ENCODE measurements at regions not wholly inside any gene's neighbourhood (a gene's known extent, or its start where the extent isn't known, plus 50 kb on each side); places are given as distances from the start of the nearest gene placed in this dataset.
A peak's percentile ranks its signal among the peaks of the same experiment; 100 is the strongest.

DNA sequence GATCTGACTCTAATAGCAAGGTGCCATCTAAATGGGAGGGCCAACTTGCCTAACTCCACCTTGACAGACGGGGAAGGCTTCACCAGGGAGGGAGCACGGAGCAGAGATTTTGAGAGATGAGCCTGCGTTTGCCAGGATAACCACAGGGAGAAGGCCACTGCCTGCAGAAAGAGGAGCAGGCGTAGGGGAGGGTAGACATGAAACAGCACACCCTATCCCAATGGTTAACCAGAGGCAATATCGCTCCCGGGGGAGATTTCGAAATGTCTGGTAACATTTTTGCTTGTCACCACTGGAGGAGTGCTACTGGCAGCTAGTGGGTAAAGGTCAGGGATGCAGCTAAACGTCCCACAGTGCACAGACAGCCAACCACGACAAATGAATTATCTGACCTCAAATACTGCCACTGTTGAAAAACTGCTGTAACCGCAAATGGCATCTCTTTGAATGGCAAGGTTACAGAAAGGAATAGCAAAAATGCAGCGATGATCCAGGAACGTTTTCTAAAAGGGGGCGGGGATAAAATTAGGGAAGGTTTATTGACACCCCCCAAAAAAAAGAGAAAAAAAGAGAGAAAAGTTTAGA lies 126.0 kb upstream of the ATF7IP start:
- TF ChIP-seq CTCF (IDR thresholded peaks at IDR 0.05 in 8 of 11, conservative IDR thresholded peaks at IDR 0.05 in 3 of 11) (peak in 2 of 11 experiments; percentile 11 to 34), POLR2A (IDR thresholded peaks at IDR 0.05) (no peak)

Measured in spleen (tissue), 7 donors.